ENCODE measurements at regions not wholly inside any gene's neighbourhood (a gene's known extent, or its start where the extent isn't known, plus 50 kb on each side); places are given as distances from the start of the nearest gene placed in this dataset.

- Histone ChIP-seq H3K4me1 (ENCODE audit: control insufficient read depth, extremely low read depth, insufficient read depth, low read length) (no peaks in the 10 kb centered on the region), H2AFZ (ENCODE audit: control insufficient read depth, low read length) (no peak overlapping the region), H3K4me2 (ENCODE audit: control insufficient read depth, extremely low read depth, insufficient read depth, low read depth, low read length) (no peak overlapping the region), H3K79me2 (ENCODE audit: control insufficient read depth, insufficient read depth, low read length) (no peaks in the 10 kb centered on the region), H3K36me3 (ENCODE audit: control insufficient read depth in 2 of 2, extremely low read depth in 1 of 2, insufficient read depth in 2 of 2, low read length in 2 of 2) (no peaks in the 10 kb centered on the region), H4K20me1 (ENCODE audit: control insufficient read depth, extremely low read depth, insufficient read depth, low read length) (no peaks in the 10 kb centered on the region), H3K4me3 (ENCODE audit: control insufficient read depth in 2 of 3, extremely low read depth in 1 of 3, insufficient read depth in 2 of 3, low read depth in 1 of 3, low read length in 3 of 3) (no peak overlapping the region), H3K9me3 (ENCODE audit: control insufficient read depth, low read depth, low read length) (peaks cover 2% of the 10 kb centered on the region), H3K9me1 (ENCODE audit: control insufficient read depth, extremely low read depth, insufficient read depth, low read length) (no peaks in the 10 kb centered on the region), H3K27ac (ENCODE audit: control insufficient read depth, insufficient read depth, low read length) (no peak overlapping the region), H3K27me3 (ENCODE audit: control insufficient read depth, extremely low read depth, insufficient read depth, low read length) (no peaks in the 10 kb centered on the region), H3K9ac (ENCODE audit: control insufficient read depth, extremely low read depth, insufficient read depth, low read length) (no peak overlapping the region)
- no peak for DNase-seq (ENCODE audit: low read depth, low spot score)
- dilution Hi-C loops (cut with MboI; ENCODE audit: extremely low pct_ligation_motif_present, low sequenced_read_pairs) = no loop called here
- TF ChIP-seq CTCF (optimal IDR thresholded peaks at IDR 0.05 in 1 of 3, IDR thresholded peaks at IDR 0.05 in 1 of 3, conservative IDR thresholded peaks at IDR 0.05 in 1 of 3; ENCODE audit: extremely low read depth in 1 of 3, insufficient read depth in 2 of 3, low read length in 3 of 3) (no peak), EZH2 (IDR thresholded peaks at IDR 0.05; ENCODE audit: low read length) (no peak)
- no peak for FAIRE-seq
Observed at GRCh38 chr20:12808006-12808567, 200.7 kb upstream of the SPTLC3 start.

- Histone ChIP-seq H3K27ac (ENCODE audit: control insufficient read depth, insufficient read depth, low read length) (no peak overlapping the region), H3K4me2 (ENCODE audit: control insufficient read depth, extremely low read depth, insufficient read depth, low read depth, low read length) (no peak overlapping the region), H3K4me1 (ENCODE audit: control insufficient read depth, extremely low read depth, insufficient read depth, low read length) (no peaks in the 10 kb centered on the region), H3K4me3 (ENCODE audit: control insufficient read depth in 2 of 3, extremely low read depth in 1 of 3, insufficient read depth in 2 of 3, low read depth in 1 of 3, low read length in 3 of 3) (no peak overlapping the region), H3K9me3 (ENCODE audit: control insufficient read depth, low read depth, low read length) (no peaks in the 10 kb centered on the region), H3K36me3 (ENCODE audit: control insufficient read depth in 2 of 2, extremely low read depth in 1 of 2, insufficient read depth in 2 of 2, low read length in 2 of 2) (no peaks in the 10 kb centered on the region), H2AFZ (ENCODE audit: control insufficient read depth, low read length) (no peak overlapping the region), H3K9ac (ENCODE audit: control insufficient read depth, extremely low read depth, insufficient read depth, low read length) (no peak overlapping the region), H3K9me1 (ENCODE audit: control insufficient read depth, extremely low read depth, insufficient read depth, low read length) (no peaks in the 10 kb centered on the region), H4K20me1 (ENCODE audit: control insufficient read depth, extremely low read depth, insufficient read depth, low read length) (no peaks in the 10 kb centered on the region), H3K79me2 (ENCODE audit: control insufficient read depth, insufficient read depth, low read length) (no peaks in the 10 kb centered on the region), H3K27me3 (ENCODE audit: control insufficient read depth, extremely low read depth, insufficient read depth, low read length) (no peaks in the 10 kb centered on the region)
- dilution Hi-C loops (cut with MboI; ENCODE audit: extremely low pct_ligation_motif_present, low sequenced_read_pairs) = no loop called here
- FAIRE-seq (no peak), DNase-seq (ENCODE audit: low read depth, low spot score) (no peak)
- TF ChIP-seq EZH2 (IDR thresholded peaks at IDR 0.05; ENCODE audit: low read length) (no peak), CTCF (optimal IDR thresholded peaks at IDR 0.05 in 1 of 3, IDR thresholded peaks at IDR 0.05 in 1 of 3, conservative IDR thresholded peaks at IDR 0.05 in 1 of 3; ENCODE audit: extremely low read depth in 1 of 3, insufficient read depth in 2 of 3, low read length in 3 of 3) (no peak)
Observed at GRCh38 chr20:12815231-12815768, 193.5 kb upstream of the SPTLC3 start.
